Fibroblast of upper back skin (primary cell): ENCODE measurements at regions not wholly inside any gene's neighbourhood (a gene's known extent, or its start where the extent isn't known, plus 50 kb on each side); places are given as distances from the start of the nearest gene placed in this dataset.
"Not testable (repeated sequence)": the region's sequence is repeated elsewhere in the genome, so short reads cannot be mapped to it uniquely, and the experiment has no call there.

Source experiments
- DNase-seq: peaks from one replicate; pipeline ENCODE4 v3.0.0-alpha.2; 2013

- no peak for DNase-seq
These were observed 52.2 kb upstream of the PAX3 start for GRCh38 chr2:222351035-222351434.

GRCh38 chr2:222352981-222353380 lies 54.2 kb upstream of the PAX3 start:
- no peak for DNase-seq

- DNase-seq, result no peak
These were observed 55.2 kb upstream of the PAX3 start for GRCh38 chr2:222353993-222354392.

GRCh38 chr2:222355860-222356259 lies 57.1 kb upstream of the PAX3 start:
- DNase-seq, result peak; percentile 84

- DNase-seq, result no peak
These were observed 59.1 kb upstream of the PAX3 start for GRCh38 chr2:222357930-222358329.

- no peak for DNase-seq
These were observed 60.1 kb upstream of the PAX3 start for GRCh38 chr2:222358876-222359275.

- DNase-seq, result no peak
These were observed 61.3 kb upstream of the PAX3 start for GRCh38 chr2:222360146-222360545.

- no peak for DNase-seq
These were observed 62.2 kb upstream of the PAX3 start for GRCh38 chr2:222360997-222361396.

GRCh38 chr2:222361787-222362186 lies 62.6 kb upstream of the SGPP2 start:
- no peak for DNase-seq

- no peak for DNase-seq
These were observed 62.0 kb upstream of the SGPP2 start for GRCh38 chr2:222362336-222362735.

GRCh38 chr2:222364285-222364895 lies 60.0 kb upstream of the SGPP2 start:
- DNase-seq, result peak; percentile 8

GRCh38 chr2:222368280-222368679 lies 56.1 kb upstream of the SGPP2 start:
- not testable (repeated sequence) for DNase-seq

GRCh38 chr2:222372993-222373392 lies 51.4 kb upstream of the SGPP2 start:
- no peak for DNase-seq
